Mammary epithelial cell (primary cell): ENCODE measurements at regions not wholly inside any gene's neighbourhood (a gene's known extent, or its start where the extent isn't known, plus 50 kb on each side); places are given as distances from the start of the nearest gene placed in this dataset.

ENCODE experiments used
- EZH2 ChIP-seq: IDR thresholded peaks from 2 replicates; pipeline ENCODE4 v1.6.1; 2012; ENCODE audit warnings: low read length, inconsistent platforms, borderline replicate concordance
- TF ChIP-seq, protein P1 (sequence below), 2 donors: IDR thresholded peaks in 1 of 2; conservative IDR thresholded peaks in 1 of 2; 2 replicates each; pipeline ENCODE4 v1.5.1; 2011 to 2012; ENCODE audit warnings: inconsistent platforms in 2 of 2, low read length in 2 of 2, mild to moderate bottlenecking in 2 of 2, control low read depth in 1 of 2, low read depth in 1 of 2; ENCODE audit not compliant: insufficient read depth in 1 of 2; ENCODE audit errors: extremely low read depth in 1 of 2

GRCh38 chr2:8628866-8629209, 53.0 kb upstream of the ID2 start:
- TF ChIP-seq, protein P1, sequence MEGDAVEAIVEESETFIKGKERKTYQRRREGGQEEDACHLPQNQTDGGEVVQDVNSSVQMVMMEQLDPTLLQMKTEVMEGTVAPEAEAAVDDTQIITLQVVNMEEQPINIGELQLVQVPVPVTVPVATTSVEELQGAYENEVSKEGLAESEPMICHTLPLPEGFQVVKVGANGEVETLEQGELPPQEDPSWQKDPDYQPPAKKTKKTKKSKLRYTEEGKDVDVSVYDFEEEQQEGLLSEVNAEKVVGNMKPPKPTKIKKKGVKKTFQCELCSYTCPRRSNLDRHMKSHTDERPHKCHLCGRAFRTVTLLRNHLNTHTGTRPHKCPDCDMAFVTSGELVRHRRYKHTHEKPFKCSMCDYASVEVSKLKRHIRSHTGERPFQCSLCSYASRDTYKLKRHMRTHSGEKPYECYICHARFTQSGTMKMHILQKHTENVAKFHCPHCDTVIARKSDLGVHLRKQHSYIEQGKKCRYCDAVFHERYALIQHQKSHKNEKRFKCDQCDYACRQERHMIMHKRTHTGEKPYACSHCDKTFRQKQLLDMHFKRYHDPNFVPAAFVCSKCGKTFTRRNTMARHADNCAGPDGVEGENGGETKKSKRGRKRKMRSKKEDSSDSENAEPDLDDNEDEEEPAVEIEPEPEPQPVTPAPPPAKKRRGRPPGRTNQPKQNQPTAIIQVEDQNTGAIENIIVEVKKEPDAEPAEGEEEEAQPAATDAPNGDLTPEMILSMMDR (conservative IDR thresholded peaks at IDR 0.05 in 1 of 2, IDR thresholded peaks at IDR 0.05 in 1 of 2; ENCODE audit: extremely low read depth in 1 of 2, insufficient read depth in 1 of 2, low read depth in 1 of 2, low read length in 2 of 2), result no peak
- TF ChIP-seq EZH2, result no peak
